PC-3 (cell line): ENCODE measurements at regions not wholly inside any gene's neighbourhood (a gene's known extent, or its start where the extent isn't known, plus 50 kb on each side); places are given as distances from the start of the nearest gene placed in this dataset.

Experiments used
- CTCF ChIP-seq: fragments of 300-600 bp; sonication (generic); conservative IDR thresholded peaks from 2 replicates; pipeline ENCODE4 v1.5.1; 2017; ENCODE audit warnings: antibody characterized with exemption, low read depth, mild to moderate bottlenecking, low read length
- EZH2 ChIP-seq: fragments of 300-600 bp; sonication (generic); IDR thresholded peaks from one replicate; pipeline ENCODE4 v1.6.1; 2017; ENCODE audit warnings: antibody characterized with exemption, mild to moderate bottlenecking, low read length; ENCODE audit not compliant: unreplicated experiment
- EZH2phosphoT487 ChIP-seq: fragments of 300-600 bp; sonication (generic); IDR thresholded peaks from 2 replicates; pipeline ENCODE4 v1.6.1; 2018; ENCODE audit warnings: mild to moderate bottlenecking, antibody characterized with exemption, low read length, borderline replicate concordance

- TF ChIP-seq CTCF (no peak), EZH2phosphoT487 (no peak), EZH2 (no peak)
Measured at GRCh38 chr2:41937921-41938708, 109.7 kb upstream of the PKDCC start.
